Tibial artery (tissue), 4 donors: ENCODE measurements at regions not wholly inside any gene's neighbourhood (a gene's known extent, or its start where the extent isn't known, plus 50 kb on each side); places are given as distances from the start of the nearest gene placed in this dataset.

Experiments used
- DNase-seq, 2 donors: peaks; one replicate each; pipeline ENCODE4 v3.0.0-alpha.2; 2019
- H3K27ac ChIP-seq, 2 donors: fragments of 200-600 bp; sonication (generic) in 1 of 2; 1 replicate in 1 of 2; 2 replicates in 1 of 2; pipeline ENCODE4 v1.5.1; 2018 to 2019; ENCODE audit warnings: mild to moderate bottlenecking in 1 of 2
- H3K27me3 ChIP-seq, 2 donors: fragments of 200-600 bp; sonication (generic) in 1 of 2; one replicate each; pipeline versions ENCODE4 v1.5.1 to v1.6.0; 2016 to 2019
- H3K36me3 ChIP-seq, 3 donors: fragments of 200-600 bp; sonication (generic) in 2 of 3; one replicate each; pipeline ENCODE4 v1.5.1; 2016 to 2019; ENCODE audit warnings: mild to moderate bottlenecking in 2 of 3
- H3K4me1 ChIP-seq, 4 donors: fragments of 200-600 bp; sonication (generic) in 2 of 4; 1 replicate in 3 of 4; 2 replicates in 1 of 4; pipeline ENCODE4 v1.5.1; 2016 to 2019
- H3K4me3 ChIP-seq, 2 donors: fragments of 200-600 bp; sonication (generic) in 1 of 2; 1 replicate in 1 of 2; 2 replicates in 1 of 2; pipeline ENCODE4 v1.5.1; 2018 to 2019; ENCODE audit warnings: mild to moderate bottlenecking in 2 of 2
- H3K9me3 ChIP-seq, 3 donors: fragments of 200-600 bp; sonication (generic) in 1 of 3; one replicate each; pipeline ENCODE4 v1.5.1; 2016 to 2019
- CTCF ChIP-seq, 2 experiments: fragments of 200-600 bp in 1 of 2; fragments of 450-650 bp in 1 of 2; IDR thresholded peaks; one replicate each; pipeline ENCODE4 v1.5.1; 2017 to 2019; ENCODE audit warnings: antibody characterized with exemption in 2 of 2, mild to moderate bottlenecking in 1 of 2, moderate library complexity in 1 of 2
- intact Hi-C: fragments of 100-400 bp; cut with DNase I; formaldehyde crosslinking; loops from one replicate; pipeline ENCODE4 v1.15.0; 2023; ENCODE audit warnings: low total_unique reads

GRCh38 chr4:181745933-181746625 lies 497.1 kb upstream of the TENM3 start:
- Histone ChIP-seq H3K27me3 (no peaks in the 10 kb centered on the region), H3K27ac (no peak overlapping the region), H3K9me3 (no peaks in the 10 kb centered on the region), H3K36me3 (no peaks in the 10 kb centered on the region), H3K4me1 (no peaks in the 10 kb centered on the region), H3K4me3 (no peak overlapping the region)
- no peak for DNase-seq
- intact Hi-C loops: no loop called here
- TF ChIP-seq CTCF (IDR thresholded peaks at IDR 0.05): no peak

GRCh38 chr4:181748581-181748980 lies 494.6 kb upstream of the TENM3 start:
- intact Hi-C loops: no loop called here
- DNase-seq: no peak

GRCh38 chr4:181752516-181752915 lies 490.7 kb upstream of the TENM3 start:
- intact Hi-C loops: no loop called here
- Histone ChIP-seq H3K27ac (no peak overlapping the region), H3K4me1 (no peaks in the 10 kb centered on the region), H3K9me3 (no peaks in the 10 kb centered on the region), H3K4me3 (no peak overlapping the region), H3K36me3 (no peaks in the 10 kb centered on the region), H3K27me3 (no peaks in the 10 kb centered on the region)
- no peak for DNase-seq
- no peak for TF ChIP-seq CTCF (IDR thresholded peaks at IDR 0.05)

More at GRCh38 chr4:181748581-181748980, 494.6 kb upstream of the TENM3 start:
- Histone ChIP-seq H3K27me3 (no peaks in the 10 kb centered on the region), H3K4me3 (no peak overlapping the region), H3K9me3 (no peaks in the 10 kb centered on the region), H3K36me3 (no peaks in the 10 kb centered on the region), H3K4me1 (no peaks in the 10 kb centered on the region), H3K27ac (no peak overlapping the region)
- no peak for TF ChIP-seq CTCF (IDR thresholded peaks at IDR 0.05)

- TF ChIP-seq CTCF (IDR thresholded peaks at IDR 0.05): no peak
- H3K27ac ChIP-seq: no peak overlapping the region
- no peaks in the 10 kb centered on the region for H3K27me3 ChIP-seq
- no peaks in the 10 kb centered on the region for H3K4me1 ChIP-seq
- intact Hi-C loops: no loop called here
- H3K4me3 ChIP-seq: no peak overlapping the region
- H3K36me3 ChIP-seq: no peaks in the 10 kb centered on the region
- H3K9me3 ChIP-seq: no peaks in the 10 kb centered on the region
- no peak for DNase-seq
These were observed 490.0 kb upstream of the TENM3 start for GRCh38 chr4:181753207-181753606.

DNA sequence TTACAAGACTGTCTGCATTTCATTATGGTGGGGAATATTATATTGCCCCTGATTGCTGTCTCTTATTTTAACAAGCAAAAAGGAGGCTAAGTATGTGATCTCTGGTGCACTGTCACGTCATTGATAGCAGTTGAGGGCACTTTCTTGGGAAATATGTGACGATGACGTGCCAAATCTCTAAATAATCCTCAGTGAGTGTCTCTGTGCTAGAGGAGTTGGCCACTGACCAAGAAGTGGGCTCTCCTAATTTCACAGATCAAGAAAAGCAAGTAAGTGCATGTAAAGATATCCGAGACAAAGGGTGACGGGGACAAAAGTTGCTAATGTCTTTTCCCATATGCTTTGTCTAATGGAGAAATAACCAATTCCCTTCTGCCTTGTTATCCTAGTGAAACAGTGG lies 487.4 kb upstream of the TENM3 start:
- no peak for TF ChIP-seq CTCF (IDR thresholded peaks at IDR 0.05)
- intact Hi-C loops: no loop called here
- Histone ChIP-seq H3K9me3 (no peaks in the 10 kb centered on the region), H3K36me3 (no peaks in the 10 kb centered on the region), H3K4me1 (no peaks in the 10 kb centered on the region), H3K4me3 (no peak overlapping the region), H3K27ac (no peak overlapping the region), H3K27me3 (no peaks in the 10 kb centered on the region)
- DNase-seq: no peak
